T-helper 17 cell (primary cell): ENCODE measurements at regions not wholly inside any gene's neighbourhood (a gene's known extent, or its start where the extent isn't known, plus 50 kb on each side); places are given as distances from the start of the nearest gene placed in this dataset.
"Not testable (repeated sequence)": the region's sequence is repeated elsewhere in the genome, so short reads cannot be mapped to it uniquely, and the experiment has no call there.

Source experiments
- ATAC-seq: fragments of 150-1000 bp; cut with Tn5 transposase; 2 replicates; pipeline ENCODE4 v1.10.0; 2021; ENCODE audit warnings: mild to moderate bottlenecking, moderate library complexity
- DNase-seq, 3 donors: peaks; one replicate each; pipeline versions ENCODE4 v3.0.0 to v3.0.0-alpha.2; 2020 to 2021
- H3K9me3 ChIP-seq: one replicate; pipeline ENCODE4 v1.7.0; 2013; ENCODE audit warnings: low read length, mild to moderate bottlenecking; ENCODE audit not compliant: control insufficient read depth, poor library complexity, severe bottlenecking
- H3K27ac Mint-ChIP-seq: one replicate; pipeline ENCODE4 v1.8.0; 2022; ENCODE audit warnings: mild to moderate bottlenecking, moderate library complexity, mixed read lengths
- H3K27me3 Mint-ChIP-seq: one replicate; pipeline ENCODE4 v1.8.0; 2022; ENCODE audit warnings: mixed read lengths
- H3K36me3 Mint-ChIP-seq: one replicate; pipeline ENCODE4 v1.8.0; 2022; ENCODE audit warnings: low read depth, mixed read lengths
- H3K4me1 Mint-ChIP-seq: one replicate; pipeline ENCODE4 v1.8.0; 2022; ENCODE audit warnings: mild to moderate bottlenecking, mixed read lengths
- H3K4me3 Mint-ChIP-seq: one replicate; pipeline ENCODE4 v1.8.0; 2022; ENCODE audit warnings: mild to moderate bottlenecking, moderate library complexity, mixed read lengths

- Mint-ChIP-seq H3K27ac (no peak overlapping the region), H3K36me3 (no peaks in the 10 kb centered on the region), H3K4me1 (peaks cover 8% of the 10 kb centered on the region)
Observed at GRCh38 chr2:186424265-186424664, 61.8 kb upstream of the ZC3H15 start.

DNA sequence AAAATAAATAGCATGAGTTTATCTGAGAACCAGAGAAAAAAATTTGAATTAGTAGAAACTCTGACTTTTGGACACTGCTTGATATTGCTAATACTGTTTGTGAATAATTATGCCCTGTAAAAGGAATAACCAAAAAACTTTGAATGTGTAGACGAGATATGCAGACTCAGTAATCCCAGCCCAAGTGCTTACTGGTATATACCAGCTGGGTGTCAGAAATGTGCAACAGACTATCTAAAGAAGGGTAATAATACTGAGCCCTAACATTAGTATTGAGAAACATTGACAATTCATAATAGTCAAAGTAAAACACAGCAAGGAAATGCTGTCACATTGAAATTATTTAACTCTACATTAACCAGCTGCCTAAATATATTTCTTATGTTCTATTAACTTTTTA, 60.5 kb upstream of the ZC3H15 start:
- DNase-seq (no peak), ATAC-seq (no peak)
- no peaks in the 10 kb centered on the region for H3K36me3 Mint-ChIP-seq
- H3K27ac Mint-ChIP-seq: no peak overlapping the region
- H3K27me3 Mint-ChIP-seq: no peaks in the 10 kb centered on the region
- peaks cover 8% of the 10 kb centered on the region for H3K4me1 Mint-ChIP-seq
- no peaks in the 10 kb centered on the region for H3K9me3 ChIP-seq
- no peak overlapping the region for H3K4me3 Mint-ChIP-seq

More at GRCh38 chr2:186424265-186424664, 61.8 kb upstream of the ZC3H15 start:
- no peak overlapping the region for H3K4me3 Mint-ChIP-seq
- ATAC-seq (no peak), DNase-seq (no peak)
- no peaks in the 10 kb centered on the region for H3K9me3 ChIP-seq
- H3K27me3 Mint-ChIP-seq: no peaks in the 10 kb centered on the region

DNA sequence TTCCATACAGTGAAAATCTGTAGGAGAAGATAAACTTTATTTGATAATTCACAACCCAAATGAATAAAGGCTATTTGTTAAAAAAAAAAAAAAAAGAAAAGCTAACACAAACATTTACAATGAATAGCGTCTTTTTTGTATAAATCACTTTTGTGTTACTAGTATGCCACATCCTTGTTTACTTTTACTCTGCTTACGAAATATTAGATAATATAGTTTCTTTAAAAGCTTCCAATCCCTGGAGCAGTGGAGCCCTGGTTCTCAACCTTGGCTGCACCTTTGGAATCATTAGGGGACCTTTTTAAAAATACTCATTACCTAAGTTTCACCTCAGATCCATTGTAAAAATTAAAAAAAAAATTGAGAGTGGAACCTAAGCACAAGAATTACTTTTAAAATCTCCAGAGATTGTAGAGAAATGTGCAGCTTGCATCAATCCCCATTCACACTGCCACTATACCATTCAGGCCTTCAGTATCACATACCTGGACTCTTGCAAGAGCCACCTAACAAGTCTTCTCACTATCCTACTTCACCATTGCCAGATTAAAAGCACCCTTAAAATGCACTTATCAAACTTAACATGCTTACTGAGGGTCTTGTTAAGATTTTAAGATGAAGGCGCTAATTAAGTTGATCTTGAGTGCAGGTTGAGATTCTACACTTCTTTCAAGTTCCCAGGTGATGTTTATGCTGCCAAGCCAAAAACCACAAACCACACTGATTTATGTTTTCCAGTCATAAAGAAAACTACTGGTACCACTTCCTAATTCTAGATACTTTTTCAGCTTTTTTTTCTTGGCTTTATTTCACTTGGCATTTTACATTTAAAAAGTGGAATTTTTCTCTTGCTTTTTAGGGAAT, 59.7 kb upstream of the ZC3H15 start:
- Mint-ChIP-seq H3K27ac (peak overlapping the region; percentile 54), H3K27me3 (no peaks in the 10 kb centered on the region), H3K4me1 (peaks cover 8% of the 10 kb centered on the region), H3K36me3 (no peaks in the 10 kb centered on the region), H3K4me3 (no peak overlapping the region)
- ATAC-seq: no peak
- no peaks in the 10 kb centered on the region for H3K9me3 ChIP-seq
- no peak for DNase-seq

GRCh38 chr2:186427017-186427350, 59.1 kb upstream of the ZC3H15 start:
- ATAC-seq, H3K4me3 Mint-ChIP-seq, H3K9me3 ChIP-seq, H3K36me3 Mint-ChIP-seq, H3K27me3 Mint-ChIP-seq, DNase-seq, H3K4me1 Mint-ChIP-seq: not testable (repeated sequence)
- H3K27ac Mint-ChIP-seq: peak overlapping the region; percentile 54

DNA sequence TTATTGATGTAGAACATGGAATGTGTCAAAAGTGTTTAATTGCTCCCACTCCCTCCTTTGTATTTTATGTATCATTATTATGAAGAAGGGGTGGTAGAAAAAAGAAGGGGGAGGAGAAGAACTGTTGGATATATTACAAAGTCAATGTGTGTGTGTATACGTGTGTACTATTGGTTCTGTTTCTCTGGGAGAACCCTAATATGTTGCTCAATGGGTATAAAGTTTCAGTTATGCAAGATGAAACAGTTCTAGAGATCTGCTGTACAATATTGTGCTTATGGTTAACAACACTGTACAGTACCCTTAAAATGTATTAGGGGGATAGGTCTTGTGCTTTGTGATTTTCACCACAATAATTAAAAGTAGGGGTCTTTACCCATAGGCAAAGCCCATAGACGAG, 58.1 kb upstream of the ZC3H15 start:
- Mint-ChIP-seq H3K36me3 (no peaks in the 10 kb centered on the region), H3K4me1 (peaks cover 8% of the 10 kb centered on the region), H3K4me3 (no peak overlapping the region), H3K27me3 (no peaks in the 10 kb centered on the region), H3K27ac (no peak overlapping the region)
- H3K9me3 ChIP-seq: no peaks in the 10 kb centered on the region
- no peak for DNase-seq
- no peak for ATAC-seq

DNA sequence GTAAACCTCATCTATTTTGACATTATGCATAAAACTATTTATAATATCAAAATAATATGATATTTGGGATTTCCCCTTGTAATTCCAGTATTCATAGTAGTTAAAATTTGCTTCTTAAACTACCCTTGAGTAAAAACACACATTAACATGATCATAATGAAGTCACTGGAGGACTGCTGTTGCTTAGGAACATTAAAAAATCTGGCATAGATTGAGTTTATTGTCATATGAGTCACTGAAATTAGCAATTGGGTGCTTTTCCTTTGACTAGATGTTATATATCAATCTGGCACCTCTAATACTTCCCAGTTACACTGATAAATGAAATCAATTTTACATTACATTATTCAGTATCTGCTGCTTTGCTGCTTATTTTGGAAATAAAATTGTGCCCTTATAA, 57.0 kb upstream of the ZC3H15 start:
- ATAC-seq: no peak
- Mint-ChIP-seq H3K36me3 (no peaks in the 10 kb centered on the region), H3K4me1 (peaks cover 8% of the 10 kb centered on the region), H3K27ac (no peak overlapping the region), H3K27me3 (no peaks in the 10 kb centered on the region), H3K4me3 (no peak overlapping the region)
- no peak for DNase-seq
- no peaks in the 10 kb centered on the region for H3K9me3 ChIP-seq

DNA sequence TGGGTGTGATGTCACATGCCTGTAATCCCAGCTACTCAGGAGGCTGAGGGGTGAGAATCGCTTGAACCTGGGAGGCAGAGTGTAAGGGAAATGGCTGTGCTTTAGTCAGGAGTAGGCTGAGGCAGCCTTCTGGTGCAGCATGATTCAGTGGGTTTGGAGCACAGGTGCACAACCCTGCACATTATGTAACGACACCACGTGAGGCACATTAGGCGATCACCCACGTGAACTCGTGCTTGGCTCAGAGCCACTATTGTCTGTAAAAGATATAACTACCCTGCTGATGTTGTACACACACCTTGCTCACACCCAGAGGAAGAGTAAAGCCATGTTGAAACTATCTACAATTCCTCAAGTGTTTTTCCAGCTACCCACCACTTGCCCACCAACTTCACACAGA, 54.8 kb upstream of the ZC3H15 start:
- peaks cover 5% of the 10 kb centered on the region for H3K4me1 Mint-ChIP-seq
- H3K27ac Mint-ChIP-seq: no peak overlapping the region
- H3K9me3 ChIP-seq: no peaks in the 10 kb centered on the region
- ATAC-seq: no peak
- H3K36me3 Mint-ChIP-seq: no peaks in the 10 kb centered on the region
- H3K27me3 Mint-ChIP-seq: no peaks in the 10 kb centered on the region
- DNase-seq: no peak
- no peak overlapping the region for H3K4me3 Mint-ChIP-seq

- H3K9me3 ChIP-seq: no peaks in the 10 kb centered on the region
- DNase-seq: no peak
- Mint-ChIP-seq H3K27ac (no peak overlapping the region), H3K4me1 (no peaks in the 10 kb centered on the region), H3K27me3 (no peaks in the 10 kb centered on the region), H3K36me3 (no peaks in the 10 kb centered on the region), H3K4me3 (no peak overlapping the region)
- ATAC-seq: no peak
Observed at GRCh38 chr2:186433040-186433439, 53.0 kb upstream of the ZC3H15 start.

DNA sequence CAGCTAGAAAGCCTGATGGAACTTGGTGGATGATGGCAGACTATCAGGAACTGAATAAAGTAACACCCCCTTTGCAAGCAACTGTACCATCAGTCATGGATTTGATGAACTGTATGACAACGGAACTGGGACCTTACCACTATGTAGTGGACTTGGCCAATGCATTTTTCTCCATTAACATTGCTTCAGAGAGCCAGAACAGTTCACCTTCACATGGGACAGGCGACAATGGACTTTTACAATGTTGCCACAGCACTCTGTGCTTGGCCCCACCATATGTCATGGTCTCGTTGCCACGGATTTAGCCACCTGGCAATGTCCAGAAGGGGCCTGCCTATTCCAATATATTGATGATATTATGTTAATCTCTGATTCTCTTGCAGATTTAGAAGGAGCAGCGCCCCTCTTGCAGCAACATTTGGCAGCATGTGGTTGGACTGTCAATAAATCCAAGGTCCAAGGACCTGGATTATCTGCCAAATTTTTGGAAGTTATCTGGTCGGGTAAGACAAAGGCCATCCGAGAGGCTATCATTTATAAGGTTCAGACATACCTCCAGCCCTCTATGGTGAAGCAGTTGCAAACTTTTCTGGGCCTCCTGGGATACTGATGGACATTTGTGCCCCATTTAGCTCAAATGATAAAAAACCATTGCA, 52.2 kb upstream of the ZC3H15 start:
- no peak for DNase-seq
- no peak for ATAC-seq
- Mint-ChIP-seq H3K27ac (no peak overlapping the region), H3K36me3 (no peaks in the 10 kb centered on the region), H3K27me3 (no peaks in the 10 kb centered on the region), H3K4me1 (no peaks in the 10 kb centered on the region), H3K4me3 (no peak overlapping the region)
- no peaks in the 10 kb centered on the region for H3K9me3 ChIP-seq
